ENCODE measurements at regions not wholly inside any gene's neighbourhood (a gene's known extent, or its start where the extent isn't known, plus 50 kb on each side); places are given as distances from the start of the nearest gene placed in this dataset.
"Not testable (repeated sequence)": the region's sequence is repeated elsewhere in the genome, so short reads cannot be mapped to it uniquely, and the experiment has no call there.

- DNase-seq, result no peak
These were observed 96.7 kb upstream of the NECTIN3 start for GRCh38 chr3:110974902-110975301.

GRCh38 chr3:110984456-110985250, 87.0 kb upstream of the NECTIN3 start:
- DNase-seq, result no peak

GRCh38 chr3:110989446-110989845, 82.2 kb upstream of the NECTIN3 start:
- DNase-seq, result no peak

GRCh38 chr3:110995461-110996231, 76.0 kb upstream of the NECTIN3 start:
- no peak for DNase-seq

- DNase-seq, result not testable (repeated sequence)
These were observed 72.8 kb upstream of the NECTIN3 start for GRCh38 chr3:110998766-110999165.

GRCh38 chr3:111006485-111006884, 65.1 kb upstream of the NECTIN3 start:
- DNase-seq, result not testable (repeated sequence)

- DNase-seq, result peak in 4 of 51 donors; percentile 0 to 15 (median 4)
These were observed 59.0 kb upstream of the NECTIN3 start for GRCh38 chr3:111012388-111013248.
